Activated naive CD4-positive, alpha-beta T cell treated with anti-CD3 and anti-CD28 coated beads, Interleukin-2, amount 50 U/mL, for 72 hours (primary cell): ENCODE measurements at regions not wholly inside any gene's neighbourhood (a gene's known extent, or its start where the extent isn't known, plus 50 kb on each side); places are given as distances from the start of the nearest gene placed in this dataset.
"Not testable (repeated sequence)": the region's sequence is repeated elsewhere in the genome, so short reads cannot be mapped to it uniquely, and the experiment has no call there.

Source experiments
- ATAC-seq, 2 donors: fragments of 150-1000 bp; cut with Tn5 transposase; 2 replicates each; pipeline ENCODE4 v1.10.0; 2021; ENCODE audit warnings: mild to moderate bottlenecking in 2 of 2, moderate library complexity in 2 of 2
- DNase-seq, 2 donors: peaks; one replicate each; pipeline ENCODE4 v3.0.0; 2021 to 2022; ENCODE audit warnings: low spot score in 2 of 2
- H3K27ac Mint-ChIP-seq, 2 donors: one replicate each; pipeline ENCODE4 v1.8.0; 2022; ENCODE audit warnings: mild to moderate bottlenecking in 2 of 2, mixed read lengths in 2 of 2
- H3K36me3 Mint-ChIP-seq, 2 donors: one replicate each; pipeline ENCODE4 v1.8.0; 2022; ENCODE audit warnings: mixed read lengths in 2 of 2
- H3K9me3 Mint-ChIP-seq, 2 donors: one replicate each; pipeline ENCODE4 v1.8.0; 2022; ENCODE audit warnings: mixed read lengths in 2 of 2

- peaks cover 12 to 26% of the 10 kb centered on the region in 2 donors for H3K9me3 Mint-ChIP-seq
- peaks cover 0 to 13% of the 10 kb centered on the region in 2 donors for H3K36me3 Mint-ChIP-seq
- ATAC-seq, H3K27ac Mint-ChIP-seq, DNase-seq: not testable (repeated sequence)
Observed at GRCh38 chr19:28084659-28085157, 1128.2 kb downstream of the UQCRFS1 start.

- Mint-ChIP-seq H3K27ac (peak overlapping the region in 1 of 2 donors; percentile 48), H3K36me3 (peaks cover 0 to 17% of the 10 kb centered on the region in 2 donors), H3K9me3 (peaks cover 16 to 19% of the 10 kb centered on the region in 2 donors)
- no peak for DNase-seq
- no peak for ATAC-seq
Observed at GRCh38 chr19:28076628-28077027, 1136.3 kb downstream of the UQCRFS1 start.

- Mint-ChIP-seq H3K27ac (no peak overlapping the region), H3K36me3 (peaks cover 0 to 17% of the 10 kb centered on the region in 2 donors), H3K9me3 (peaks cover 14 to 16% of the 10 kb centered on the region in 2 donors)
- DNase-seq (no peak), ATAC-seq (no peak)
Observed at GRCh38 chr19:28075229-28075628, 1137.7 kb downstream of the UQCRFS1 start.

GRCh38 chr19:28074773-28075172 lies 1138.2 kb downstream of the UQCRFS1 start:
- Mint-ChIP-seq H3K36me3 (peaks cover 0 to 15% of the 10 kb centered on the region in 2 donors), H3K9me3 (peaks cover 10 to 13% of the 10 kb centered on the region in 2 donors), H3K27ac (no peak overlapping the region)
- ATAC-seq (no peak), DNase-seq (no peak)

- ATAC-seq: no peak
Observed at GRCh38 chr19:28067882-28068281, 1145.1 kb downstream of the UQCRFS1 start.

GRCh38 chr19:28066988-28067387 lies 1146.0 kb downstream of the UQCRFS1 start:
- ATAC-seq (no peak), DNase-seq (no peak)
- H3K36me3 Mint-ChIP-seq: no peaks in the 10 kb centered on the region
- no peaks in the 10 kb centered on the region for H3K9me3 Mint-ChIP-seq
- no peak overlapping the region for H3K27ac Mint-ChIP-seq

More at GRCh38 chr19:28067882-28068281, 1145.1 kb downstream of the UQCRFS1 start:
- Mint-ChIP-seq H3K9me3 (no peaks in the 10 kb centered on the region), H3K27ac (no peak overlapping the region), H3K36me3 (no peaks in the 10 kb centered on the region)
- DNase-seq: no peak

GRCh38 chr19:28066161-28066560 lies 1146.8 kb downstream of the UQCRFS1 start:
- Mint-ChIP-seq H3K36me3 (no peaks in the 10 kb centered on the region), H3K27ac (no peak overlapping the region), H3K9me3 (no peaks in the 10 kb centered on the region)
- no peak for DNase-seq
- ATAC-seq: no peak

GRCh38 chr19:28065026-28065425 lies 1147.9 kb downstream of the UQCRFS1 start:
- ATAC-seq: no peak
- no peak for DNase-seq
- no peak overlapping the region for H3K27ac Mint-ChIP-seq
- no peaks in the 10 kb centered on the region for H3K9me3 Mint-ChIP-seq
- no peaks in the 10 kb centered on the region for H3K36me3 Mint-ChIP-seq

- Mint-ChIP-seq H3K9me3 (no peaks in the 10 kb centered on the region), H3K36me3 (no peaks in the 10 kb centered on the region), H3K27ac (no peak overlapping the region)
- DNase-seq (no peak), ATAC-seq (no peak)
Observed at GRCh38 chr19:28063702-28064101, 1149.2 kb downstream of the UQCRFS1 start.

GRCh38 chr19:28061111-28061510 lies 1151.8 kb downstream of the UQCRFS1 start:
- Mint-ChIP-seq H3K9me3 (peaks cover 0 to 4% of the 10 kb centered on the region in 2 donors), H3K27ac (no peak overlapping the region), H3K36me3 (no peaks in the 10 kb centered on the region)
- ATAC-seq (no peak), DNase-seq (no peak)

- not testable (repeated sequence) for H3K27ac Mint-ChIP-seq, H3K36me3 Mint-ChIP-seq, DNase-seq, ATAC-seq
- H3K9me3 Mint-ChIP-seq: peaks cover 16 to 19% of the 10 kb centered on the region in 2 donors
Observed at GRCh38 chr19:28057026-28057425, 1155.9 kb downstream of the UQCRFS1 start.

GRCh38 chr19:28051047-28051446 lies 1161.9 kb downstream of the UQCRFS1 start:
- ATAC-seq: no peak
- no peak overlapping the region for H3K27ac Mint-ChIP-seq
- H3K9me3 Mint-ChIP-seq: peaks cover 16 to 23% of the 10 kb centered on the region in 2 donors

GRCh38 chr19:28049875-28050274 lies 1163.1 kb downstream of the UQCRFS1 start:
- Mint-ChIP-seq H3K27ac (no peak overlapping the region), H3K36me3 (peaks cover 0 to 16% of the 10 kb centered on the region in 2 donors), H3K9me3 (peaks cover 16 to 18% of the 10 kb centered on the region in 2 donors)
- no peak for DNase-seq
- no peak for ATAC-seq

More at GRCh38 chr19:28051047-28051446, 1161.9 kb downstream of the UQCRFS1 start:
- H3K36me3 Mint-ChIP-seq: peaks cover 0 to 16% of the 10 kb centered on the region in 2 donors
- DNase-seq: no peak

GRCh38 chr19:28046932-28047331 lies 1166.0 kb downstream of the UQCRFS1 start:
- ATAC-seq: no peak
- Mint-ChIP-seq H3K36me3 (peaks cover 0 to 14% of the 10 kb centered on the region in 2 donors), H3K9me3 (peaks cover 5% of the 10 kb centered on the region in 2 donors), H3K27ac (no peak overlapping the region)
- no peak for DNase-seq

GRCh38 chr19:28045621-28046020 lies 1167.3 kb downstream of the UQCRFS1 start:
- ATAC-seq (no peak), DNase-seq (no peak)
- Mint-ChIP-seq H3K9me3 (peaks cover 4 to 6% of the 10 kb centered on the region in 2 donors), H3K36me3 (peaks cover 0 to 6% of the 10 kb centered on the region in 2 donors), H3K27ac (no peak overlapping the region)

GRCh38 chr19:28044477-28044876 lies 1168.5 kb downstream of the UQCRFS1 start:
- peaks cover 0 to 6% of the 10 kb centered on the region in 2 donors for H3K36me3 Mint-ChIP-seq
- no peak for DNase-seq
- peaks cover 4 to 6% of the 10 kb centered on the region in 2 donors for H3K9me3 Mint-ChIP-seq
- no peak for ATAC-seq
- H3K27ac Mint-ChIP-seq: no peak overlapping the region

- no peak for DNase-seq
- Mint-ChIP-seq H3K27ac (no peak overlapping the region), H3K36me3 (no peaks in the 10 kb centered on the region), H3K9me3 (peaks cover 6 to 12% of the 10 kb centered on the region in 2 donors)
- no peak for ATAC-seq
Observed at GRCh38 chr19:28042516-28042915, 1170.4 kb downstream of the UQCRFS1 start.

- ATAC-seq: no peak
- Mint-ChIP-seq H3K9me3 (peaks cover 11 to 12% of the 10 kb centered on the region in 2 donors), H3K36me3 (no peaks in the 10 kb centered on the region), H3K27ac (no peak overlapping the region)
- DNase-seq: no peak
Observed at GRCh38 chr19:28039677-28040381, 1173.1 kb downstream of the UQCRFS1 start.
